GM23338 (cell line): ENCODE measurements at regions not wholly inside any gene's neighbourhood (a gene's known extent, or its start where the extent isn't known, plus 50 kb on each side); places are given as distances from the start of the nearest gene placed in this dataset.

ENCODE experiments used
- EZH2 ChIP-seq: fragments of 200-600 bp; sonication (generic); IDR thresholded peaks from one replicate; pipeline ENCODE4 v1.8.0; 2017; ENCODE audit warnings: antibody characterized with exemption, mild to moderate bottlenecking, low read depth; ENCODE audit not compliant: unreplicated experiment
- EZH2phosphoT487 ChIP-seq: fragments of 200-600 bp; sonication (generic); IDR thresholded peaks from one replicate; pipeline ENCODE4 v1.8.1; 2018; ENCODE audit warnings: antibody characterized with exemption; ENCODE audit not compliant: unreplicated experiment
- JUNB ChIP-seq: IDR thresholded peaks from one replicate; pipeline ENCODE4 v1.6.1; 2016; ENCODE audit warnings: antibody characterized with exemption; ENCODE audit not compliant: unreplicated experiment
- NANOG ChIP-seq: IDR thresholded peaks from 2 replicates; pipeline ENCODE4 v1.6.1; 2016; ENCODE audit warnings: antibody characterized with exemption, borderline replicate concordance
- POLR2AphosphoS5 ChIP-seq: IDR thresholded peaks from 2 replicates; pipeline ENCODE4 v1.6.1; 2016; ENCODE audit warnings: antibody characterized with exemption, low read depth
- ZNF331 ChIP-seq: fragments of 250-450 bp; sonication (Bioruptor Pico); IDR thresholded peaks from 2 replicates; pipeline ENCODE4 v1.5.0; 2020; ENCODE audit warnings: low read depth, mild to moderate bottlenecking, moderate library complexity
- TF ChIP-seq, protein P1 (sequence below): fragments of 250-450 bp; sonication (Bioruptor Pico); IDR thresholded peaks from 2 replicates; pipeline ENCODE4 v1.5.0; 2020; ENCODE audit warnings: mild to moderate bottlenecking, moderate library complexity
- TF ChIP-seq, protein P2 (sequence below), 2 experiments: fragments of 200-600 bp in 1 of 2; sonication (generic) in 1 of 2; conservative IDR thresholded peaks; 2 replicates each; pipeline versions ENCODE4 v1.5.1 to v1.6.1; 2016 to 2017; ENCODE audit warnings: antibody characterized with exemption in 2 of 2, low read depth in 2 of 2, mild to moderate bottlenecking in 2 of 2, moderate library complexity in 1 of 2
- TF ChIP-seq, protein P3 (sequence below): IDR thresholded peaks from one replicate; pipeline ENCODE4 v1.6.1; 2018; ENCODE audit warnings: antibody characterized with exemption; ENCODE audit not compliant: unreplicated experiment

DNA sequence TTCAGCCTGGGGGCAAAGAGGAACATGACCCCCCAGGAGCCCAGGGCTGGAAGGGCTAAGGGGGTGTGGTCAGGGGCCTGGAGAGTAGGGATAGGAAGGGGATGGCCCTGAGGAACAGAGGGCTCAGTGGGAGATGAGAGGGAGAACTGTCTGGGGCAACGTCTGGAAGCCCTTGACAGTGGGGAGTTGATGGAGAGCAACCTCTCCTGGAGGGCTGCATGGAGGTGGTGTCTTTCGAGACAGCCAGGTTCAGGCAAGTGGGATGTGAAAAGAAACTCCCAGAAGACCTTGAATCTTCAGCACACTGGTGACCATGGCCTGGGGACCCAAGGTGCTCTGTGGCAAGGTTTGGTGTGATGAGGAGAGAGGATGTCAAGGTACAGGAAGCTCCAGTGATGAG, 54.2 kb upstream of the RUNX3 start (continued):
- TF ChIP-seq, protein P1, sequence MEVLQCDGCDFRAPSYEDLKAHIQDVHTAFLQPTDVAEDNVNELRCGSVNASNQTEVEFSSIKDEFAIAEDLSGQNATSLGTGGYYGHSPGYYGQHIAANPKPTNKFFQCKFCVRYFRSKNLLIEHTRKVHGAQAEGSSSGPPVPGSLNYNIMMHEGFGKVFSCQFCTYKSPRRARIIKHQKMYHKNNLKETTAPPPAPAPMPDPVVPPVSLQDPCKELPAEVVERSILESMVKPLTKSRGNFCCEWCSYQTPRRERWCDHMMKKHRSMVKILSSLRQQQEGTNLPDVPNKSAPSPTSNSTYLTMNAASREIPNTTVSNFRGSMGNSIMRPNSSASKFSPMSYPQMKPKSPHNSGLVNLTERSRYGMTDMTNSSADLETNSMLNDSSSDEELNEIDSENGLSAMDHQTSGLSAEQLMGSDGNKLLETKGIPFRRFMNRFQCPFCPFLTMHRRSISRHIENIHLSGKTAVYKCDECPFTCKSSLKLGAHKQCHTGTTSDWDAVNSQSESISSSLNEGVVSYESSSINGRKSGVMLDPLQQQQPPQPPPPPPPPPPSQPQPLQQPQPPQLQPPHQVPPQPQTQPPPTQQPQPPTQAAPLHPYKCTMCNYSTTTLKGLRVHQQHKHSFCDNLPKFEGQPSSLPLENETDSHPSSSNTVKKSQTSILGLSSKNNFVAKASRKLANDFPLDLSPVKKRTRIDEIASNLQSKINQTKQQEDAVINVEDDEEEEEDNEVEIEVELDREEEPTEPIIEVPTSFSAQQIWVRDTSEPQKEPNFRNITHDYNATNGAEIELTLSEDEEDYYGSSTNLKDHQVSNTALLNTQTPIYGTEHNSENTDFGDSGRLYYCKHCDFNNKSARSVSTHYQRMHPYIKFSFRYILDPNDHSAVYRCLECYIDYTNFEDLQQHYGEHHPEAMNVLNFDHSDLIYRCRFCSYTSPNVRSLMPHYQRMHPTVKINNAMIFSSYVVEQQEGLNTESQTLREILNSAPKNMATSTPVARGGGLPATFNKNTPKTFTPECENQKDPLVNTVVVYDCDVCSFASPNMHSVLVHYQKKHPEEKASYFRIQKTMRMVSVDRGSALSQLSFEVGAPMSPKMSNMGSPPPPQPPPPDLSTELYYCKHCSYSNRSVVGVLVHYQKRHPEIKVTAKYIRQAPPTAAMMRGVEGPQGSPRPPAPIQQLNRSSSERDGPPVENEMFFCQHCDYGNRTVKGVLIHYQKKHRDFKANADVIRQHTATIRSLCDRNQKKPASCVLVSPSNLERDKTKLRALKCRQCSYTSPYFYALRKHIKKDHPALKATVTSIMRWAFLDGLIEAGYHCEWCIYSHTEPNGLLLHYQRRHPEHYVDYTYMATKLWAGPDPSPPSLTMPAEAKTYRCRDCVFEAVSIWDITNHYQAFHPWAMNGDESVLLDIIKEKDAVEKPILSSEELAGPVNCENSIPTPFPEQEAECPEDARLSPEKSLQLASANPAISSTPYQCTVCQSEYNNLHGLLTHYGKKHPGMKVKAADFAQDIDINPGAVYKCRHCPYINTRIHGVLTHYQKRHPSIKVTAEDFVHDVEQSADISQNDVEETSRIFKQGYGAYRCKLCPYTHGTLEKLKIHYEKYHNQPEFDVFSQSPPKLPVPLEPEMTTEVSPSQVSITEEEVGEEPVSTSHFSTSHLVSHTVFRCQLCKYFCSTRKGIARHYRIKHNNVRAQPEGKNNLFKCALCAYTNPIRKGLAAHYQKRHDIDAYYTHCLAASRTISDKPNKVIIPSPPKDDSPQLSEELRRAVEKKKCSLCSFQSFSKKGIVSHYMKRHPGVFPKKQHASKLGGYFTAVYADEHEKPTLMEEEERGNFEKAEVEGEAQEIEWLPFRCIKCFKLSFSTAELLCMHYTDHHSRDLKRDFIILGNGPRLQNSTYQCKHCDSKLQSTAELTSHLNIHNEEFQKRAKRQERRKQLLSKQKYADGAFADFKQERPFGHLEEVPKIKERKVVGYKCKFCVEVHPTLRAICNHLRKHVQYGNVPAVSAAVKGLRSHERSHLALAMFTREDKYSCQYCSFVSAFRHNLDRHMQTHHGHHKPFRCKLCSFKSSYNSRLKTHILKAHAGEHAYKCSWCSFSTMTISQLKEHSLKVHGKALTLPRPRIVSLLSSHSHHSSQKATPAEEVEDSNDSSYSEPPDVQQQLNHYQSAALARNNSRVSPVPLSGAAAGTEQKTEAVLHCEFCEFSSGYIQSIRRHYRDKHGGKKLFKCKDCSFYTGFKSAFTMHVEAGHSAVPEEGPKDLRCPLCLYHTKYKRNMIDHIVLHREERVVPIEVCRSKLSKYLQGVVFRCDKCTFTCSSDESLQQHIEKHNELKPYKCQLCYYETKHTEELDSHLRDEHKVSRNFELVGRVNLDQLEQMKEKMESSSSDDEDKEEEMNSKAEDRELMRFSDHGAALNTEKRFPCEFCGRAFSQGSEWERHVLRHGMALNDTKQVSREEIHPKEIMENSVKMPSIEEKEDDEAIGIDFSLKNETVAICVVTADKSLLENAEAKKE (CRISPR knock-in tag), result no peak
- TF ChIP-seq POLR2AphosphoS5 (no peak), EZH2 (no peak), EZH2phosphoT487 (no peak), NANOG (no peak), ZNF331 (CRISPR knock-in tag) (no peak), JUNB (no peak)
- TF ChIP-seq, protein P2, sequence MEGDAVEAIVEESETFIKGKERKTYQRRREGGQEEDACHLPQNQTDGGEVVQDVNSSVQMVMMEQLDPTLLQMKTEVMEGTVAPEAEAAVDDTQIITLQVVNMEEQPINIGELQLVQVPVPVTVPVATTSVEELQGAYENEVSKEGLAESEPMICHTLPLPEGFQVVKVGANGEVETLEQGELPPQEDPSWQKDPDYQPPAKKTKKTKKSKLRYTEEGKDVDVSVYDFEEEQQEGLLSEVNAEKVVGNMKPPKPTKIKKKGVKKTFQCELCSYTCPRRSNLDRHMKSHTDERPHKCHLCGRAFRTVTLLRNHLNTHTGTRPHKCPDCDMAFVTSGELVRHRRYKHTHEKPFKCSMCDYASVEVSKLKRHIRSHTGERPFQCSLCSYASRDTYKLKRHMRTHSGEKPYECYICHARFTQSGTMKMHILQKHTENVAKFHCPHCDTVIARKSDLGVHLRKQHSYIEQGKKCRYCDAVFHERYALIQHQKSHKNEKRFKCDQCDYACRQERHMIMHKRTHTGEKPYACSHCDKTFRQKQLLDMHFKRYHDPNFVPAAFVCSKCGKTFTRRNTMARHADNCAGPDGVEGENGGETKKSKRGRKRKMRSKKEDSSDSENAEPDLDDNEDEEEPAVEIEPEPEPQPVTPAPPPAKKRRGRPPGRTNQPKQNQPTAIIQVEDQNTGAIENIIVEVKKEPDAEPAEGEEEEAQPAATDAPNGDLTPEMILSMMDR (conservative IDR thresholded peaks at IDR 0.05; ENCODE audit: low read depth in 2 of 2), result no peak
- TF ChIP-seq, protein P3, sequence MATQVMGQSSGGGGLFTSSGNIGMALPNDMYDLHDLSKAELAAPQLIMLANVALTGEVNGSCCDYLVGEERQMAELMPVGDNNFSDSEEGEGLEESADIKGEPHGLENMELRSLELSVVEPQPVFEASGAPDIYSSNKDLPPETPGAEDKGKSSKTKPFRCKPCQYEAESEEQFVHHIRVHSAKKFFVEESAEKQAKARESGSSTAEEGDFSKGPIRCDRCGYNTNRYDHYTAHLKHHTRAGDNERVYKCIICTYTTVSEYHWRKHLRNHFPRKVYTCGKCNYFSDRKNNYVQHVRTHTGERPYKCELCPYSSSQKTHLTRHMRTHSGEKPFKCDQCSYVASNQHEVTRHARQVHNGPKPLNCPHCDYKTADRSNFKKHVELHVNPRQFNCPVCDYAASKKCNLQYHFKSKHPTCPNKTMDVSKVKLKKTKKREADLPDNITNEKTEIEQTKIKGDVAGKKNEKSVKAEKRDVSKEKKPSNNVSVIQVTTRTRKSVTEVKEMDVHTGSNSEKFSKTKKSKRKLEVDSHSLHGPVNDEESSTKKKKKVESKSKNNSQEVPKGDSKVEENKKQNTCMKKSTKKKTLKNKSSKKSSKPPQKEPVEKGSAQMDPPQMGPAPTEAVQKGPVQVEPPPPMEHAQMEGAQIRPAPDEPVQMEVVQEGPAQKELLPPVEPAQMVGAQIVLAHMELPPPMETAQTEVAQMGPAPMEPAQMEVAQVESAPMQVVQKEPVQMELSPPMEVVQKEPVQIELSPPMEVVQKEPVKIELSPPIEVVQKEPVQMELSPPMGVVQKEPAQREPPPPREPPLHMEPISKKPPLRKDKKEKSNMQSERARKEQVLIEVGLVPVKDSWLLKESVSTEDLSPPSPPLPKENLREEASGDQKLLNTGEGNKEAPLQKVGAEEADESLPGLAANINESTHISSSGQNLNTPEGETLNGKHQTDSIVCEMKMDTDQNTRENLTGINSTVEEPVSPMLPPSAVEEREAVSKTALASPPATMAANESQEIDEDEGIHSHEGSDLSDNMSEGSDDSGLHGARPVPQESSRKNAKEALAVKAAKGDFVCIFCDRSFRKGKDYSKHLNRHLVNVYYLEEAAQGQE, result no peak
